Stimulated activated CD8-positive, alpha-beta memory T cell treated with anti-CD3 and anti-CD28 coated beads, Interleukin-2, amount 100 ng/mL, for 1 hour (primary cell): ENCODE measurements at regions not wholly inside any gene's neighbourhood (a gene's known extent, or its start where the extent isn't known, plus 50 kb on each side); places are given as distances from the start of the nearest gene placed in this dataset.

Experiments used
- DNase-seq, 2 donors: peaks; one replicate each; pipeline ENCODE4 v3.0.0-alpha.2; 2020; ENCODE audit warnings: low read depth in 2 of 2

DNA sequence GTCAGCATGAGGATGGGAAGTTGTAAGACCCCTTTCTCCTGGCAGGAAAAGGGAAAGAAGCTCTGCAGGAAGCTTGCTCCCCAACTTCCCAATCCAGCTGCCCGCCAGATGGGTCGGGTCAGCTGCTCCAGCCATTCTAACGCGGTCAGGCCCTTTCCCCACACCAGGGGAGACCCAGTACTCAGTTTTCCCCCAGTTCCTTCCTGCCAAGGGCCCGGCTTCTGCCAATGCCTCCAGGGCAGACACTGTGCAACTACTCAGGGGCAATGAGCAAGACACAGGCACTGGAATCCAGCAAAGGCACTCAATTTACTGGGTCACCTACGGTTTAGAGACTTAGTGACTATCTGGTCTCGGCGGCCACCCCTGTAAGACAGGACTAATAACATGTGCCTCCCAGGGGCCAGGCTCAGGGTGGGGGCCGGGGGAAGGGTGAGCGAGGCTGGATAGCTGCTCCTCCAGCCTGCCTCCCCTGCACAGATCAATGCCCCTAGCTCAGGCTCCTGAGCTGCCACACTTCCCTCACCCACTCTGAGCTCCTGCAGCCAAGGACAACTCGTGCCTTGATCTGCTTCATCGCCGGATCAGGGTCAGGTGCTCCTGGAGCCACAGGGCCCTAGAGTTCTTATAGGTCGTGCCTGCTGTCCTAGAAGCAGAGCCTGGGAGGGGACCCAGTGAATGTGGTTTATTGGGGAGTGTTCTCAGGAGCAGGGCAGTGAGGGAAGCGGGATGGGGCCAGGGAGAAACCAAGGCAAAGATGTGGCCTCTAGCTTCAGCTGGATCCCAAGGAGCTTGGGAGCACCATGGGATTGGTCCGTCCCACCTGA, 171.1 kb downstream of the ZFP36L2 start:
- DNase-seq = no peak

DNA sequence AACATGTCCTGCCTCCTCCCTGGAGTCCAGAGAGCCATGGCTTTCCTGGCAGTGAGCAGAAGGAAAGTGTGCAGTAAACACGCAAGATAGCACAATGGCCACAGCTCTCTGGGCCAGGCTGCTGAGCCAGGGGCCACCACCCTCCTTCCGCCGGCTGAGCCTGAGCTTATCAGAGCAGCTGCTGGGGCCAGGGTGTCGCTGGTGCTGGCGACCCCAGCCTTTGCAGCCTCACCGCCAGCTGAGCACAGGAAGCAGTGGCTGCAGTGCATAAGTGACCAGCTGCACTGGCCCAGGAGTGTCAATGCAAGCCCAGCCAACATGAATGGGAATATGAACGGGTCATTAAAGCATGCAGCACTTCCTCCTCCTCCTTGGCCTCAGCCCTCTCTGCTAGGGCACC, 172.0 kb downstream of the ZFP36L2 start:
- no peak for DNase-seq

DNA sequence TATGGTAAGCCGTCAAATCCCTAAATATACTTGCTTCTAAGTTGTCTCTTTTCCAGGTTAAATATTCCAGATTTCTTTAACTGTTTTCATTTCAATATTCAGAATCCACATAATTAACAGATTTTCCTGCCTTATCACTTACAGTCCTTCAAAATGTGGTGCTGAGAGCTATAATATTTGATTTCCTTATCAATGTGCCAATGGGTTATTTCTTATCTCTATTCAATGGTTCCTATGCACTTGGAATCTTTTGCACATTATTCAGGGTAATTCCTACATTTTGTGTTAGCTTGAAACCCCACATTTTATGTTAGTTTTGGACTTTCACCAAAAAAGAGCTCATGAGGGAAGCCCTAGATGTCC, 173.5 kb downstream of the ZFP36L2 start:
- DNase-seq = no peak

DNA sequence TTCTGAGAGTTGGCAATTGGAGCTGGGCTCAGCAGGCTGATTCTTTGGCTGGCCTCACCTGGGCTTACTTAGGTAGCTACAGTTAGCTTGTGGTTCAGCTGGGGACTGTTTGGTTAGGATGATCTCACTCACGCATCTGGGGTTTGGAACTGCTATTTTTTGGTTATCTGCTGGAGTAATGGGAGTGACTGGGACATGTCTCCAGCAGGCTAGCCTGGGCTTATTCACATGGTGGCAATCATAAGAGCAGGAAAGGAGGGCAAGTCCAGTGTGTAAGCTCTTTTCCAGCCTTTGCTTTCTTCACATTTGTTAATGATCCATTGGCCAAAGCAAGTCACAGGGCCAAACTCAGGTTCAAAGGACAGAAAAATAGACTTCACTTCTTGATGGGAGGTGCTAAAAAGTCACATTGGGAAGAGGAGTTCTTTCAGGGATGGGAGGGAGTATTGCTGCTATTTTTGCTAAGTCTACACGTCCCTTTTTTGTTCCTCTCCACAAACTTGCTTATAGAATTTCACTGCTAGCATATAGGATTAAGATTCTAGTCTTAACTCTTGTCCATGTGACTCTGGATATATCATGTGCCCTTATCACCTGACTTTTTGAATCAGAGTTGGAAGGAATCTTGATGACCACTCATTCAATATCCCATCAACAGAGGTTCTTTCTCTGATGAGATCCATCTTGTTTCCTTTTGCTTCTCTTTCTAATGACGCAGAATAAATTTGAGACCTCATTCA, 174.0 kb downstream of the ZFP36L2 start:
- DNase-seq = no peak

DNA sequence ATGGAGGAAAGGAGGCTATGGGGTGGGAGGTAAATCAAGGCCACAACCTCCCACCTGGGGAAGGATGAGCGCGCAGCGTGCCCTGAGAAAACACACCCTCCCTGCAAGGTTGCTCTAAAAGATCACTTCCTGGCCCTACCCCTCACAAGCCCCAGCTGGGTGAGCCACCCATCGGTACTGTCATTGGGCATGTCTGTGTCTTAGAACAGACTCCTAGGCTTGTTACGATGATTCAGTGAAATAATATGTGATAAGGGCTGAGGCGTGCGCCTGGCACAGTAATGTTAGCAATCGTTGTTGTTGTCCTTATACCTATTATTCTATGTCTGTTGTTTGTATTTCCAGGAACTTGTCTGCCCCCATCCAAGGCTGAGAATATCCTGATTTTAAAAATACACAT, 175.1 kb downstream of the ZFP36L2 start:
- DNase-seq = no peak

DNA sequence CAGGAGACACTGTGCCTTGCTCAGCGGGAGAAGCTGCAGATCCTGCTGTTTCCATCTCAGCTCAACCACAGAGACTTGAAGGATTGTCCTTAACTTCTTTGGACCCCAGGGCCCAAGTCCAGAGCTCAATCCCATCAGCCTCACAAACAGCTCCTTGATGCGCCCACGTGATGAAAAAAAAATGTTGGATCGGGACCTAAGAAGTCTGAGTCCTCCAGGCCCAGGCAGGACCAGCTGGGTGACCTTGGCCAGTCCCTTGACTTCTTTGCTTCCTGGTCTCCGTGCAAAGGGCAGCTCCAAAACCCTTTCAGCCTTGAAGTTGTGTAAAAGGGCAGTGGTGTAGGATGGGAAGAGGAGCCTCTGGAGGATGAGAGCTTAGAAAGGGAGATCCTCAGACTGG, 175.5 kb downstream of the ZFP36L2 start:
- DNase-seq = no peak

DNA sequence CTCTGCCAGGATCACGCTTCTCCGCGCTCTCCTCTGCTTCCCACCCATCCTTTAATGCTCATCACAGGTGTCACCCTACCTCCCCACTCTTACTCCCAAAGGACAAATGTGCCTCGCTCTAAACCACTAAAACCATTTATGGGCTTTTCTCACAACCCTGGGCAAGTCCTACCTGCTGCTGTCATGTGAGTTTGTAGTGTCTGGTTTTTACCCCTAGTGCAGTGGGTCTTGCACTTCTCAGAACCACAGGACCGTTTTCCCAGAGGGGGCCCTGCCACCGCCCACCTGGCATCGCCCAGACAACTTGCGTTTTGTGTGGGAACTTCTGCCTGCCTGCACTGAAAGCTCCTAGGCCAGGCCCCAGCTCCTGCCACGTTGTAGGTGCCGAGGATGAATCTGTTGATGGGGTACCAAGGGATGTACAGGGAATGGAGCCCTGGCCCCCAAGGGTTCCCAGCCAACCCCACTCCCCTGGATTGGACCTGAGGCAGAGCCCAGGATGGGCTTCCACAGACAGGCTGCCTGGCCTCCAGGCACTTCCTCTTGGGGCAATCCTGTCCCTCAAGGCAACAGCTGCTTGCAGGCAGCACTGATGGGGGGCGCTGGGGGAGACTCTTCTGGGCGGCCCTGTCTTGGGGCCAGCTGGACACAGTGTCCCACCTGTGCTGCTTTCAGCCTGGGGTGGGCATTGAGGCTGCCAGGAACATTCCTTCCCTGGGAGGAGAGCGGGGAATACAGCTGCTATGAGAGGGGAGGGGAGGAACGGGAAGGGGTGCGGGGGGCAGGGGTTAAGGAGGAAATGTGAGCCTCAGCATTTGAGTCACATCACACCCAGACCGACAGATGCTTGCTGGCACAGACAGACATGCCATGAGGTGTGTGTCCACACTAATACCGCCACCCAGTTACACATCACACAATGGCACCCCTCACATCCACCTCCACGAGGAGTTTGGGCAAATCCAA, 176.3 kb downstream of the ZFP36L2 start:
- DNase-seq = no peak

DNA sequence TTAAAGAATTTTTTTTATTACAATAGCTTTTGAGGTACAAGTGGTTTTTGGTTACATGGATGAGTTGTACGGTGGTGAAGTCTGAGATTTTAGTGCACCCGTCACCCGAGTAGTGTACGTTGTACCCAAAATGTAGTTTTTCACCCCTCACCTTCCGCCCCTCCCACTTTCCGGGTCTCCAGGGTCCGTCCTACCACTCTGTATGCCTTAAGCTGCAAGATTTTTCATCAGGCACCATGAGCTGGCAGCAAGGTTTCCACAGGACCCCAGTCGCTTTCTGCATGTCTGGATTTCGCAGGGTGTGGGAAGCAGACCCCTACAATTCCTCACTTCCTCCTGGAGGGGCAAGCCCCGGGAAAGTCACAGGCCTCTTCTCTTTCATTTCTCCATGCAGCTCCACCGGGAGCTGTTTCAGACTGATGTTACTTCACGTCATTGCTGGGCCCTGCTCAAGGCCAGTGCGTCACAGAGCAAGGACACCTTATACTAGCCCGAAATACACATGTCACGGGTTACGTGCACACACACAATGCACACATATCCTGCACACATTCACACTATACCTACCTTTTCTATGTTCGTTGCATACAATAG, 179.1 kb downstream of the ZFP36L2 start:
- DNase-seq = no peak

DNA sequence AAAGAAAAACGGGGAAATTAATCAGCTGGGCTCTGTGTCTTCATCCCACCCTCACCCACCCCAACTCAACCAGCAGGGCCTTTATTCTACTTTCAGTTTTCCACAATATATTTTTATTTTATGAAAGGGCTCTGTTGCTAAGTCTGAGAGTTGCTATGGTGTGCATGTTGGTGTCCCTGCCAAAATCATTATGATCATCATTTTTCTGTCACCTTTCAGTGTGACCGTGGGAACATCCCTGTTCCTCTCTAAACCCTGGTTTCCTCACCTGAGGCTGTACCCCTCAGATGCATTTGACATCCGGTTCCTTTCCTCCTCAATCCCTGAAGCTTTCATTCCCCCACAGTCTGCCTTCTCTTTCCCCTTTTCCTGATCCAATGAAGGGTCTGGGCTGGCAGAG, 180.5 kb downstream of the ZFP36L2 start:
- DNase-seq = no peak

DNA sequence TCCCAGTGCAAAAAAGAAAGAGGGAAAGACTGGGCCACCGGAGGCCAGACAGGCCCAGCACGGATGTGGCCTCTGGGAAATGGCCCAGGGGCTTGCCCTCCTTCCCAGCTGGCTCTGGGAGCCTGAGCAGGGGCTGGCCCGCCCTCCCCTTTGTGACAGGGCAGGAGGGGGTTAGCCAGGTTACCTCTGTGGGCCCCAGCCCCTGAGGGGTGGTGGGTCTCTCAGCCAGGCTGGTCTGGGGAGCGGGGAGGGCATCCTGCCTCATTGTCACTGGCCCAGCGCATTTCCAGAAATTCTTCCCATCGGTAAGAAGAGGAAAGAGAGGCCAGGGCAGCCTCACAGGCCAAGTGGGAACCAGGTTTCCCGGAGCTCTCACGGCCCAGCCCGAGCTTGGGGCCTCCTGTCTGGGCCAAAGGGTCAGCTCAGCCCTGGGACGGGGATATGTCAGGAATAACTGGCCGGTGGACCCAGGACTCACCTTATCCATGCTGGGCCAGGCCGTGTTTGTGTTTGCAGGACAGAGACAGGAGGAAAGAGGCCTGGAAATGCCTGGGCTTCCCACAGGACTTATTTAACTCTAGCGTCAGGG, 182.2 kb downstream of the ZFP36L2 start:
- no peak for DNase-seq

DNA sequence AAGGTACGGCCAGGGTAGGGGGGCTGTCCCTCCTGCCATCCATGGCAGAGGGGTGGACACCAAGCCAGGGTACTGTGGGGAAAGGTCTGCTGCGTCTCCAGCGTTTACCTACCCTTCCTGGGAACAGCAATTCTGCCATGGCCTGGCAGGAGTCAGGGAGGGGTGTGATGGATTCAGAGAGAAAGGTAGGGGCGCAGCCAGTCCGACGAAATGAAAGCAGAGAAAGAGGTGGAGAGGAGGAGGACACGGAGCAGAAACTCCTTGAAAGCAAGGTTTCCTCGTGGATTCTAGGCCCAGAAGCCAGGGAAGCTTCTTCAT, 182.9 kb downstream of the ZFP36L2 start:
- no peak for DNase-seq

DNA sequence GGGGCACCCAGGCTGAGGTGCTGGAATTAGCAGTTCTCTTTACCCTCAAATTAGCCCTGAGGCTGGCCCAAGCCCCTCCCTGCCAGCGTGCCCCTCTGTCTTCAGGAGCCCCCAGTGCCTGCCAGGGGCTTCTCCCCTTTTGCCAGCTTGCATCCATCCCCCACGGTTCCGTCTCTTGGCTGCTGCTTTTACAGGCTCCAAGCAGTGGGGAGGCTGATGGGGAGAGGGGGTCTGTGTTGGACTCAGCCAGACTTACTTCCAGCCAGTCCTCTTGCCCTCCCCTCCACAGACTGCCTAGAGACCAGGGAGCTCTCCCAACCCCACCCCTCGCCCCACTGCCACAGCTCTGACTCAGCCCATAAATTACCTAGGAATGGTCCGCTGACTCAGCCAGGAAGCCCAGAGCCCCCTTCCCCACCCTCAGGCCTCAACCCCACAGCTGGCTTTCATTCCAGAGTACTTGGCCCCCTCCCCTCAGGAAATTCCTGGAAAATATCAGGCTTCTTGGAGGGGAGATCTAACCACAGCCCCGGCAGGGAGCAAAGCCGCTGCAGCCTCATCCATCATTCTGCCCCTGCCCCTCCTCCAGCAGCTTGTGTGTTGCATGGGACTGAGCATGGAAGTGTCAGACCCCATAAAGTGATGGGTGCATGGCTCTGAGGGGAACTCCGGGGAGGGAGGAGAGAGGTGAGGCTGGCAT, 184.6 kb downstream of the ZFP36L2 start:
- no peak for DNase-seq

DNA sequence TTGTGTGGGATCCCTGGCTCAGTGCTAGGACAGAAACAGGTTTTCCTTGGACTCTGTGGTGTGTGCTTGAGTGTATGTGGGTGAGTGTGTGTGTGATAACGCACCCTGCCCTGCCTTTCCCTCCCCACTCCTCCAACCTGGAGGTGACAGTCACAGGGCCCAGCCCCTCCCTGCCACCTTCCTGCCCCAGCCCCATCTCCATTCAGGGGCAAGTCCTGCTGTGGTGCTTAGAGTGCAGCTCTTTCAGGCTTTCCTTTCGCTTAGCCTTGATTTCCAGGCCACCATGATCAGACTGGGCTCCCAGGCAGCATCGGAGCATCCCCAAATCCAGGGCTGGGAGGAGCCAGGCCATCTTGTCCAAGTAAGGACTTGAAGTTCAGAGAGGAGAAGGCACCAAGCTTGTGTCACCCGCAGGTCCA, 185.2 kb downstream of the ZFP36L2 start:
- no peak for DNase-seq

DNA sequence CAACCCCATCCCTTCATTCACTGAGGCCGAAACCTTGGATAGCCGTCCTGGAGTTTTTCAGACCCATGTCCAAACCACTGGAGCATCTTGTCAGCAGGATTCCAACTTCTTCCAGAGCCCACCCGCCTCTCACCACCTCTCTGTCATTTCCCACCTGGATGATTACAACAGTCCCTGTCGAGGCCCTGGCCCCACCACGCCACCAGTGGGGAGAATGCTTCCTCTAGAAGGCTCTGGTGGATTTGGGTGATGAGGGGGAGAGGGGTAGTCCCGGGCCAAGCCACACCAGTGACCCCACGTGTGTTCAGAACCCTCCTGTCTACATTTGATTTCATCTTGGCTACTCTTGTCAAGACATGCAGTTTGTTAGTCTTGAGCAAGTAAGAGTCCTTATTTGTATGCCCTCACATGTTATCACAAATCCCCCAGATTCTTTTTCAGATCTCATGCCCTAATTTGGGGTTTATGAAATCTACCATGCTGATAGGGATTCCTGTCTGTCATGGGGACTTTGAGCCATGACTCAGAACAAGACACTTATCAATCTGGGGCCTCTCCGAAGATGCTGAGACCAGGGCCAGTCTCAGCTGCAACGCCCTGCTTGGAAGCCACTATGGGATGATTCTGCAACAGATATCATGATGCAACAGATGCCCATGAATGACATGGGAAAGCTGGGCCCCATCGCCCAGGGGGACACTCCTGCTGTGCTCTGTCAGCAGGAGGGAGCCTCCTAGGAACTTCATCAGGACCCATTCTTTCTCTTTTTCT, 186.1 kb downstream of the ZFP36L2 start:
- DNase-seq = no peak

DNA sequence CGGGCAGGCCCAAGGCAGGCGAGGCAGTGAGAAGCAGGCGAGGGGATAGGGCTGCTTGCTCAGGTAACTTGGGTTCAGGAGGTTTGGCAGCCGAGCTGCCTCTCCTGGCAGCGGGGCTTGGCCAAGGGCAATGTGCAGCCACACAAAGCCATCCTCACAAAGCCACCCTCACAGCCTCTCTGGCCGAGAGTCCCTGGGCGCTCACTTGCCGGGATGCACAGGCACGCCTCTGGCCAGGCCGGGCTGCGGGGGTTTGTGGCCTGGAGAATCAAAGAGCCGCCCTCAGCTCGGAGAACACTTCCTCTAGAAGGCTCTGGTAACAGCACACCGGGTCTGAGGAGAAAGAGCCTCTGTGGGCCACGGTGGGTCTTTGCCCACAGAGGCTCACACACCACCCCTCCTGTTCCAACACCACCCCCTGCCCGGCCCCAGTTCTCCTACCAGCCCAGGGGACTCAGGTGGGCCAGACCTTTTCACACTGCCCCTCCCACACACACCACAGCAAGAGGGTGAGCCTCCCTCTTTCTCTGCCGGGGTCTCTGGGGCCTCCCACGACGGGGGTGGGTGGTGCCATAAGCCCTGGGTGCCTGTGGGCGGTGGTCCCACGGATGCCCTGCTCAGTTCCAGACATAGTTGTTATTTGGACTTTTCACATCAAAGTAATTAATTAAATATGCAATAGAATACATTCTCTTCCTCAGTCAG, 186.9 kb downstream of the ZFP36L2 start:
- DNase-seq = no peak

DNA sequence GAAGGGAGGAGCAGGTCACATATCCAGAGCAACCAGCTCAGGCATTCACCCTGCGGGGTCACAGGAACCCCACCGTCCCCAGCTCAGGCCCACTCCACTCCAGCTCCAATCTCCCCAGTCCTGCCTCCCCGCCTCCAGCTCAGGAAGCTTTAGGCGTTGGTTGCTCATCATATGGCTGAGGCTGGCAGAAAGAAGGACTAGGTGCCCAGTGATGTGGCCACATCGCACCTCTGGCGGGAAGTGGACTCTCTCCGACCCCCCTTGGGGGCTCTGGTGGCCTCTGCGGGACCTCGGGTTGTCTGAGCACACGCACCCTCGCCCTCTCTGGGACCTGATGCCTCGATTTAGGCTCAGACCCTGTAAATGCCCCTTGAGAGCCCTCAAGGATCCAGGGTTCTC, 187.7 kb downstream of the ZFP36L2 start:
- DNase-seq = no peak

DNA sequence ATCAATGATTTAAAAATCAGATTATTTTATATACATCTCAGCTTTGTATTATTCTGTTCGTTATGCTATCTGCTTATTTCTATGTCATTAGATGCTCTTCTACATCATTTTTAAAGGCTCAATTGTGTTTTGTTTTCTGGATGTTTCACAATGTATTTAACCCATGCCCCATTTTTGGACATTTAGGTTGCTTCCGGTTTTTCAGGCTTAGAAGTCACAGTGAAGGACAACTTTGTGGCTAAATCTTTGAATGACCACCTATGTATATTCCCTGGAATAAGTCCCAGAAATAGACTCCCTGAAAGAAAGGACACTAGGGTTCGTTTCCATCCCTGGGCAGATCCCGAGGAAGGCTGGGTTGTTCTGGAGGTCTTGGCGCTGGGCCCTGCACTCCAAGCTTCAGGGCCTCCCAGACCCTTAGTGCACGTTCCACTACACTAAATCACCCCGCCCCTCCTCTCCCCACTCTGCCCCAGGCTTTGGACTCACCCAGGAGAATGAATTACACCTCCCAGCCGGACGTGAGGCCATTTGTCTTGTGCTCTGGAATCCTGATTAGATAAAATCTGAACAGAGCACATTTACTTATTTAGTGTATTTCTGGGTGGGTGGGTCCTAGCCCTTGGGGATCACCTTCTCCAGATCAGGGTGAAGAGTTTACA, 188.2 kb downstream of the ZFP36L2 start:
- no peak for DNase-seq

DNA sequence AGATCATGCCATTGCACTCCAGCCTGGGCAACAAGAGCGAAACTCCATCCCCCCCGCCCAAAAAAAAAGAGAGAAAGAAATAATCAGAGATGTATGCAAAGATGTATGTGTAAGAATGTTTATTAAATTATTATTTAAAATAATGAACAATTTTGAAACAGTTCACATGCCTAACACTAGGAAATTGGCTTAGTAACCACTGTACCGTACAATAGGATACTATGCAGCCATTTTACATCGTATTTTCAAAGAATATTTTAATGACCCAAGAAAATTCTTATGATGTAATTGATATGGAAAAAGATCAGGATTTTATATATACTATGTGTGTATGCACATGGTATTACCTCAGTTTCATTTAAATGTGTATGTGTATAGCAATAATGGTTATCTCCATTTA, 190.5 kb downstream of the ZFP36L2 start:
- no peak for DNase-seq

DNA sequence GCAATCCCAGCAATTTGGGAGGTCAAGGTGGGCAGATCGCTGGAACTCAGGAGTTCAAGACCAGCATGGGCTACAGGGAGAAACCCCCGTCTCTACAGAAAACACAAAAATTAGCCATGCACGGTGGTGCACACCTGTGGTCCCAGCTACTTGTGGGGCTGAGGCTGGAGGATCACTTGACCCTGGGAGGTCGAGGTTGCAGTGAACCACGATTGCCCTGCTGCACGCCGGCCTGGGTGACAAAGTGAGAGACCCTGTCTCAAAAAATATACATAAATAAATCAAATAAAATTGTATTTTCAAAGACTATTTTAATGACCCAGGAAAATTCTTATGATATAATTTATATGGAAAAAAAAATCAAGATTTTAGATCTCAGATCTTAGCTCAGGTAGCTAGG, 191.5 kb downstream of the ZFP36L2 start:
- no peak for DNase-seq
